Neural cell (in vitro differentiated cells): ENCODE measurements at regions not wholly inside any gene's neighbourhood (a gene's known extent, or its start where the extent isn't known, plus 50 kb on each side); places are given as distances from the start of the nearest gene placed in this dataset.

Experiments used
- H2AFZ ChIP-seq: fragments of 200-600, 300-800 bp; sonication (generic), shearing (Covaris generic); 2 replicates; pipeline ENCODE4 v1.6.0; 2014; ENCODE audit warnings: low read depth, mild to moderate bottlenecking, antibody characterized with exemption, low read length, moderate library complexity
- H3F3A ChIP-seq: fragments of 200-600 bp; shearing (Covaris generic); 2 replicates; pipeline ENCODE4 v1.6.1; 2016; ENCODE audit warnings: mild to moderate bottlenecking, moderate library complexity, mixed read lengths, antibody characterized with exemption, low read length; ENCODE audit not compliant: insufficient read depth, poor library complexity, severe bottlenecking
- H3K27ac ChIP-seq: fragments of 200-600, 300-800 bp; sonication (generic), shearing (Covaris generic); 2 replicates; pipeline ENCODE4 v1.5.1; 2014; ENCODE audit warnings: mild to moderate bottlenecking, low read length, moderate library complexity
- H3K27me3 ChIP-seq: fragments of 300-800, 200-600 bp; sonication (generic), shearing (Covaris generic); 2 replicates; pipeline ENCODE4 v1.6.0; 2014; ENCODE audit warnings: mild to moderate bottlenecking, low read depth, low read length, moderate library complexity; ENCODE audit not compliant: insufficient read depth
- H3K36me3 ChIP-seq: fragments of 300-800, 200-600 bp; sonication (generic), shearing (Covaris generic); 2 replicates; pipeline ENCODE4 v1.5.1; 2014; ENCODE audit warnings: mild to moderate bottlenecking, antibody characterized with exemption, low read length, moderate library complexity; ENCODE audit not compliant: insufficient read depth
- H3K4me2 ChIP-seq: fragments of 300-800, 200-600 bp; sonication (generic), shearing (Covaris generic); 2 replicates; pipeline ENCODE4 v1.6.0; 2014; ENCODE audit warnings: mild to moderate bottlenecking, low read length
- H3K4me3 ChIP-seq: fragments of 300-800, 200-600 bp; sonication (generic), shearing (Covaris generic); 2 replicates; pipeline ENCODE4 v1.5.1; 2014; ENCODE audit warnings: mild to moderate bottlenecking, low read length, moderate library complexity
- H3K79me2 ChIP-seq: fragments of 200-600 bp; shearing (Covaris generic); replicated peaks from 2 replicates; pipeline ENCODE4 v1.6.0; 2014; ENCODE audit warnings: mild to moderate bottlenecking, low read length, moderate library complexity; ENCODE audit not compliant: insufficient read depth
- H3K9ac ChIP-seq: fragments of 300-800, 200-600 bp; sonication (generic), shearing (Covaris generic); 2 replicates; pipeline ENCODE4 v1.6.1; 2016; ENCODE audit warnings: mild to moderate bottlenecking, low read length, mixed read lengths
- H3K9me2 ChIP-seq: fragments of 200-600 bp; shearing (Covaris generic); 2 replicates; pipeline ENCODE4 v1.6.1; 2016; ENCODE audit warnings: mild to moderate bottlenecking, low read length, mixed read lengths; ENCODE audit not compliant: insufficient read depth
- H3K9me3 ChIP-seq: fragments of 200-600, 300-800 bp; sonication (generic), shearing (Covaris generic); 2 replicates; pipeline ENCODE4 v1.6.1; 2016; ENCODE audit warnings: mild to moderate bottlenecking, mixed run types, low read length, moderate library complexity, mixed read lengths
- H4K20me1 ChIP-seq: fragments of 200-600 bp; shearing (Covaris generic); 2 replicates; pipeline ENCODE4 v1.6.1; 2016; ENCODE audit warnings: mild to moderate bottlenecking, mixed run types; ENCODE audit not compliant: insufficient read depth
- EP300 ChIP-seq: fragments of 450-650 bp; conservative IDR thresholded peaks from 2 replicates; pipeline ENCODE4 v1.6.1; 2014; ENCODE audit warnings: antibody characterized with exemption, mild to moderate bottlenecking, moderate library complexity; ENCODE audit not compliant: poor library complexity, severe bottlenecking
- EZH2 ChIP-seq: fragments of 200-600, 300-800 bp; shearing (Covaris generic), sonication (generic); IDR thresholded peaks from 2 replicates; pipeline ENCODE4 v1.6.1; 2014; ENCODE audit warnings: antibody characterized with exemption, low read length, borderline replicate concordance, mild to moderate bottlenecking; ENCODE audit not compliant: insufficient read depth, poor library complexity, severe bottlenecking
- MXI1 ChIP-seq: fragments of 450-650 bp; conservative IDR thresholded peaks from 2 replicates; pipeline ENCODE4 v1.6.1; 2014; ENCODE audit warnings: antibody characterized with exemption, mild to moderate bottlenecking; ENCODE audit not compliant: poor library complexity, severe bottlenecking
- POLR2AphosphoS5 ChIP-seq: IDR thresholded peaks from 2 replicates; pipeline ENCODE4 v1.6.1; 2012
- RAD21 ChIP-seq: fragments of 450-650 bp; conservative IDR thresholded peaks from 2 replicates; pipeline ENCODE4 v1.6.1; 2014; ENCODE audit warnings: antibody characterized with exemption, mild to moderate bottlenecking, moderate library complexity
- SMC3 ChIP-seq: fragments of 450-650 bp; conservative IDR thresholded peaks from 2 replicates; pipeline ENCODE4 v1.6.1; 2014; ENCODE audit warnings: antibody characterized with exemption, mild to moderate bottlenecking, moderate library complexity; ENCODE audit not compliant: poor library complexity
- TAF1 ChIP-seq: IDR thresholded peaks from 2 replicates; pipeline ENCODE4 v1.6.1; 2012; ENCODE audit warnings: low read depth
- TF ChIP-seq, protein P1 (sequence below): fragments of 450-650 bp; IDR thresholded peaks from 2 replicates; pipeline ENCODE4 v1.5.1; 2014; ENCODE audit warnings: antibody characterized with exemption, mild to moderate bottlenecking, moderate library complexity; ENCODE audit not compliant: poor library complexity, severe bottlenecking
- TF ChIP-seq, protein P2 (sequence below): IDR thresholded peaks from 2 replicates; pipeline ENCODE4 v1.6.1; 2012; ENCODE audit warnings: borderline replicate concordance

DNA sequence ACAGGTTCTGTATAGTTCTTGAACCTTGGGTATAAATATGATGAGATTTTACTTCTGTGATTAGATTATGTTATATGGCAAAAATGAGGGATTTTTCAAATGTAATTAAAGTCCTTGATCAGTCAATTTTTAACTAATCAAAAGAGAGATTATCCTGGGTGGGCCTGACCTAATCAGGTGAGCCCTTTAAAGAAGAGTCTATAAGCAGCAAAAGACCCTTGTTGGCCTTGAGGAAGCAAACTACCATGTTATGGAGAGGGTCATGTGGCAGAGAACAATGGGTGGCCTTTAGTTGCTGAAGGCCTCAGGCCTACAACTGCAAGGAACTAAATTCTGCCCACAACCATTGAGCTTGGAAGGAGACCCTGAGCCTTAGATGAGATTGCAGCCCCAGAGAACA, 102.5 kb upstream of the RIPOR2 start:
- no peaks in the 10 kb centered on the region for H4K20me1 ChIP-seq
- TF ChIP-seq EP300: no peak
- no peaks in the 10 kb centered on the region for H3K27me3 ChIP-seq
- no peaks in the 10 kb centered on the region for H3K36me3 ChIP-seq
- H3K9me3 ChIP-seq: no peaks in the 10 kb centered on the region
- H3F3A ChIP-seq: no peaks in the 10 kb centered on the region
- no peak overlapping the region for H3K4me2 ChIP-seq
- H3K9me2 ChIP-seq: no peaks in the 10 kb centered on the region
- H3K79me2 ChIP-seq: no peaks in the 10 kb centered on the region
- H3K9ac ChIP-seq: no peak overlapping the region
- H2AFZ ChIP-seq: no peak overlapping the region
- no peak overlapping the region for H3K4me3 ChIP-seq
- no peak overlapping the region for H3K27ac ChIP-seq

DNA sequence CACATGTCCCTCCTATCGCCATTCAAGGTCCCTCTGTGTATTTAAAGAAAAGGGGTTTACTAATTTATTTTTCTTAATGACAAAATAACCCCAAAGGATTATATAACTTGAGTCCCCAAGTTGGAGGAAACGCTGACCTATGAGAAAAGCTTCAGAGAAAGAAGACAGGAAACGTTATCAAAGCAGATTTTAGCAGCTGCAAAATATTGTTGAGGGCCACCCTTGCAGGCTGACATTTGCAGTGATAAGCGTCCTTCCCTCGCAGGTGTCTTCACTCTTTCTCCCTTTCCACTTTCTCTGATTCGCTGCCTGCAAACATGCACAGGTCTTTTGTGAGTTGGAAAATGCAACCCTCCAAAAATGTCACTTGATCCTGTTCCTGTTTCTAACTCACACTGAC, 103.2 kb upstream of the RIPOR2 start:
- H4K20me1 ChIP-seq: no peaks in the 10 kb centered on the region

DNA sequence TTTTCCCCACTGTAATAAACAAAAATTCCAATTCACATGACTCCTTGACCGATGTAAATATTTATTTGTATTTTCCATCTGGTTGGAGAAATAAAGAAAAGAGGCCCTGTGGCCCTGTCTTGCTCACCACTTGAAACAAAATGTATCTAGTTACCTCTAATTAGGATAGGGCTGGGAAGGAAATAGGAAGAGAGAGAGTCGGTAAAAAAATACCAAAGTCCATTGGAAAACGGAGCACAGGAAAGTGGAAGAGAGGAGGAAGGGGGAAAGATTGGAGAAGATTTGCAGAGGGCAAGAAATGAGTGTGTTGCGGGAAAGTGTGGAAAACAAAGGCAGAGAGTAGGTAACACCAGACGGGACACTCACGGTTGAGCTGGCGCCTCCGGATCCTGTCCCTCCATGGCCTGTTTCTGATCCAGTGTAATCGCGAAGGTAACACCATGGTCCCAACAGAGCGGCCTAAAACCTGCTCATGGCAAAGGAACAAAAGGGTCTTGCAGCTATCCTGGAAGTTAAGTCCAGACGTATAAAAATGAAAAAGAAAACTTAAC, 105.8 kb upstream of the RIPOR2 start:
- Histone ChIP-seq H3K79me2 (no peaks in the 10 kb centered on the region), H3K9me2 (no peaks in the 10 kb centered on the region), H3K36me3 (no peaks in the 10 kb centered on the region), H3K27me3 (no peaks in the 10 kb centered on the region), H3K9me3 (no peaks in the 10 kb centered on the region), H3F3A (no peaks in the 10 kb centered on the region), H3K27ac (no peak overlapping the region), H3K4me2 (no peak overlapping the region), H4K20me1 (no peaks in the 10 kb centered on the region), H3K9ac (no peak overlapping the region), H2AFZ (no peak overlapping the region), H3K4me3 (no peak overlapping the region)
- no peak for TF ChIP-seq POLR2AphosphoS5
- no peak for TF ChIP-seq RAD21
- TF ChIP-seq MXI1: no peak
- no peak for TF ChIP-seq EZH2
- TF ChIP-seq EP300: no peak
- no peak for TF ChIP-seq TAF1
- TF ChIP-seq, protein P1, sequence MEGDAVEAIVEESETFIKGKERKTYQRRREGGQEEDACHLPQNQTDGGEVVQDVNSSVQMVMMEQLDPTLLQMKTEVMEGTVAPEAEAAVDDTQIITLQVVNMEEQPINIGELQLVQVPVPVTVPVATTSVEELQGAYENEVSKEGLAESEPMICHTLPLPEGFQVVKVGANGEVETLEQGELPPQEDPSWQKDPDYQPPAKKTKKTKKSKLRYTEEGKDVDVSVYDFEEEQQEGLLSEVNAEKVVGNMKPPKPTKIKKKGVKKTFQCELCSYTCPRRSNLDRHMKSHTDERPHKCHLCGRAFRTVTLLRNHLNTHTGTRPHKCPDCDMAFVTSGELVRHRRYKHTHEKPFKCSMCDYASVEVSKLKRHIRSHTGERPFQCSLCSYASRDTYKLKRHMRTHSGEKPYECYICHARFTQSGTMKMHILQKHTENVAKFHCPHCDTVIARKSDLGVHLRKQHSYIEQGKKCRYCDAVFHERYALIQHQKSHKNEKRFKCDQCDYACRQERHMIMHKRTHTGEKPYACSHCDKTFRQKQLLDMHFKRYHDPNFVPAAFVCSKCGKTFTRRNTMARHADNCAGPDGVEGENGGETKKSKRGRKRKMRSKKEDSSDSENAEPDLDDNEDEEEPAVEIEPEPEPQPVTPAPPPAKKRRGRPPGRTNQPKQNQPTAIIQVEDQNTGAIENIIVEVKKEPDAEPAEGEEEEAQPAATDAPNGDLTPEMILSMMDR: no peak
- TF ChIP-seq SMC3: no peak
- TF ChIP-seq, protein P2, sequence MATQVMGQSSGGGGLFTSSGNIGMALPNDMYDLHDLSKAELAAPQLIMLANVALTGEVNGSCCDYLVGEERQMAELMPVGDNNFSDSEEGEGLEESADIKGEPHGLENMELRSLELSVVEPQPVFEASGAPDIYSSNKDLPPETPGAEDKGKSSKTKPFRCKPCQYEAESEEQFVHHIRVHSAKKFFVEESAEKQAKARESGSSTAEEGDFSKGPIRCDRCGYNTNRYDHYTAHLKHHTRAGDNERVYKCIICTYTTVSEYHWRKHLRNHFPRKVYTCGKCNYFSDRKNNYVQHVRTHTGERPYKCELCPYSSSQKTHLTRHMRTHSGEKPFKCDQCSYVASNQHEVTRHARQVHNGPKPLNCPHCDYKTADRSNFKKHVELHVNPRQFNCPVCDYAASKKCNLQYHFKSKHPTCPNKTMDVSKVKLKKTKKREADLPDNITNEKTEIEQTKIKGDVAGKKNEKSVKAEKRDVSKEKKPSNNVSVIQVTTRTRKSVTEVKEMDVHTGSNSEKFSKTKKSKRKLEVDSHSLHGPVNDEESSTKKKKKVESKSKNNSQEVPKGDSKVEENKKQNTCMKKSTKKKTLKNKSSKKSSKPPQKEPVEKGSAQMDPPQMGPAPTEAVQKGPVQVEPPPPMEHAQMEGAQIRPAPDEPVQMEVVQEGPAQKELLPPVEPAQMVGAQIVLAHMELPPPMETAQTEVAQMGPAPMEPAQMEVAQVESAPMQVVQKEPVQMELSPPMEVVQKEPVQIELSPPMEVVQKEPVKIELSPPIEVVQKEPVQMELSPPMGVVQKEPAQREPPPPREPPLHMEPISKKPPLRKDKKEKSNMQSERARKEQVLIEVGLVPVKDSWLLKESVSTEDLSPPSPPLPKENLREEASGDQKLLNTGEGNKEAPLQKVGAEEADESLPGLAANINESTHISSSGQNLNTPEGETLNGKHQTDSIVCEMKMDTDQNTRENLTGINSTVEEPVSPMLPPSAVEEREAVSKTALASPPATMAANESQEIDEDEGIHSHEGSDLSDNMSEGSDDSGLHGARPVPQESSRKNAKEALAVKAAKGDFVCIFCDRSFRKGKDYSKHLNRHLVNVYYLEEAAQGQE: no peak

More for the DNA sequence above, 103.2 kb upstream of the RIPOR2 start:
- H3K4me3 ChIP-seq: no peak overlapping the region
- no peak overlapping the region for H3K27ac ChIP-seq
- no peak overlapping the region for H3K4me2 ChIP-seq
- H3K9me3 ChIP-seq: no peaks in the 10 kb centered on the region
- H3K27me3 ChIP-seq: no peaks in the 10 kb centered on the region
- H3K9ac ChIP-seq: no peak overlapping the region
- no peaks in the 10 kb centered on the region for H3K79me2 ChIP-seq
- no peaks in the 10 kb centered on the region for H3K36me3 ChIP-seq
- H3F3A ChIP-seq: no peaks in the 10 kb centered on the region
- H3K9me2 ChIP-seq: no peaks in the 10 kb centered on the region
- no peak overlapping the region for H2AFZ ChIP-seq
- TF ChIP-seq, protein P2: no peak
- TF ChIP-seq EZH2 (no peak), TAF1 (no peak), MXI1 (no peak), RAD21 (no peak), POLR2AphosphoS5 (no peak)
